H9 (cell line): ENCODE measurements at regions not wholly inside any gene's neighbourhood (a gene's known extent, or its start where the extent isn't known, plus 50 kb on each side); places are given as distances from the start of the nearest gene placed in this dataset.

Experiments used
- DNase-seq: peaks from one replicate; pipeline ENCODE4 v3.0.0-alpha.2; 2017
- H2AFZ ChIP-seq: one replicate; pipeline ENCODE4 v1.6.1; 2013; ENCODE audit warnings: mild to moderate bottlenecking, low read length, control low read depth, moderate library complexity
- H2AK5ac ChIP-seq: 2 replicates; pipeline ENCODE4 v1.6.1; 2013; ENCODE audit warnings: low read length, control low read depth, mixed read lengths; ENCODE audit not compliant: insufficient read length
- H2BK120ac ChIP-seq: one replicate; pipeline ENCODE4 v1.6.1; 2013; ENCODE audit warnings: low read depth, mild to moderate bottlenecking, low read length, control low read depth, inconsistent platforms; ENCODE audit not compliant: poor library complexity, severe bottlenecking
- H2BK12ac ChIP-seq: 2 replicates; pipeline ENCODE4 v1.6.1; 2013; ENCODE audit warnings: low read length, control low read depth, mixed read lengths, low read depth; ENCODE audit not compliant: insufficient read length
- H2BK15ac ChIP-seq: 2 replicates; pipeline ENCODE4 v1.6.1; 2013; ENCODE audit warnings: low read depth, low read length, control low read depth
- H2BK20ac ChIP-seq: one replicate; pipeline ENCODE4 v1.6.1; 2013; ENCODE audit warnings: low read depth, mild to moderate bottlenecking, low read length, control low read depth, inconsistent platforms; ENCODE audit not compliant: poor library complexity, severe bottlenecking
- H2BK5ac ChIP-seq: 2 replicates; pipeline ENCODE4 v1.6.1; 2013; ENCODE audit warnings: low read length, control low read depth, mixed read lengths; ENCODE audit not compliant: insufficient read length
- H3K14ac ChIP-seq: 2 replicates; pipeline ENCODE4 v1.6.1; 2013; ENCODE audit warnings: low read length, control low read depth; ENCODE audit not compliant: insufficient read depth
- H3K18ac ChIP-seq: 2 replicates; pipeline ENCODE4 v1.6.1; 2013; ENCODE audit warnings: low read depth, mild to moderate bottlenecking, mixed read lengths, low read length, control low read depth; ENCODE audit not compliant: insufficient read length
- H3K23ac ChIP-seq: 2 replicates; pipeline ENCODE4 v1.6.1; 2013; ENCODE audit warnings: low read length, control low read depth, mixed read lengths, low read depth; ENCODE audit not compliant: insufficient read length
- H3K23me2 ChIP-seq: 2 replicates; pipeline ENCODE4 v1.6.1; 2013; ENCODE audit warnings: low read depth, mild to moderate bottlenecking, mixed read lengths, low read length, control low read depth; ENCODE audit not compliant: insufficient read length, poor library complexity, severe bottlenecking
- H3K27ac ChIP-seq: 2 replicates; pipeline ENCODE4 v1.5.1; 2013; ENCODE audit warnings: low read length, control low read depth, mixed read lengths, low read depth; ENCODE audit not compliant: insufficient read length
- H3K27me3 ChIP-seq: 2 replicates; pipeline ENCODE4 v1.6.1; 2013; ENCODE audit warnings: low read length, control low read depth, inconsistent platforms; ENCODE audit not compliant: insufficient read depth
- H3K4ac ChIP-seq: 2 replicates; pipeline ENCODE4 v1.6.1; 2013; ENCODE audit warnings: low read depth, mild to moderate bottlenecking, control low read depth, inconsistent platforms, low read length, moderate library complexity
- H3K4me1 ChIP-seq: 2 replicates; pipeline ENCODE4 v1.6.1; 2013; ENCODE audit warnings: low read length, control low read depth, inconsistent platforms; ENCODE audit not compliant: insufficient read depth
- H3K4me2 ChIP-seq: 2 replicates; pipeline ENCODE4 v1.6.1; 2013; ENCODE audit warnings: low read length, control low read depth, mixed read lengths; ENCODE audit not compliant: insufficient read length, insufficient read depth
- H3K56ac ChIP-seq: 2 replicates; pipeline ENCODE4 v1.6.1; 2013; ENCODE audit warnings: low read depth, mild to moderate bottlenecking, mixed read lengths, low read length, control low read depth; ENCODE audit not compliant: insufficient read length
- H3K79me1 ChIP-seq: 2 replicates; pipeline ENCODE4 v1.6.1; 2013; ENCODE audit warnings: low read depth, mild to moderate bottlenecking, moderate library complexity, low read length, control low read depth, inconsistent platforms; ENCODE audit not compliant: insufficient read depth, poor library complexity, severe bottlenecking
- H3K79me2 ChIP-seq: 2 replicates; pipeline ENCODE4 v1.6.1; 2013; ENCODE audit warnings: low read length, control low read depth, inconsistent platforms; ENCODE audit not compliant: insufficient read depth
- H3K9ac ChIP-seq: 2 replicates; pipeline ENCODE4 v1.6.1; 2013; ENCODE audit warnings: low read length, control low read depth, mixed read lengths; ENCODE audit not compliant: insufficient read length; ENCODE audit errors: extremely low read depth
- H3K9me3 ChIP-seq: one replicate; pipeline ENCODE4 v1.6.1; 2013; ENCODE audit warnings: low read depth, low read length, inconsistent platforms; ENCODE audit not compliant: control insufficient read depth
- H3T11ph ChIP-seq: one replicate; pipeline ENCODE4 v1.6.1; 2013; ENCODE audit warnings: mild to moderate bottlenecking, low read length, control low read depth, inconsistent platforms
- H4K20me1 ChIP-seq: one replicate; pipeline ENCODE4 v1.6.1; 2013; ENCODE audit not compliant: control insufficient read depth, insufficient read length, insufficient read depth
- H4K5ac ChIP-seq: 2 replicates; pipeline ENCODE4 v1.6.1; 2013; ENCODE audit warnings: low read depth, mild to moderate bottlenecking, mixed read lengths, low read length, control low read depth; ENCODE audit not compliant: insufficient read length
- H4K8ac ChIP-seq: replicated peaks from 2 replicates; pipeline ENCODE4 v1.6.1; 2013; ENCODE audit warnings: low read length, control low read depth, mixed read lengths, low read depth; ENCODE audit not compliant: insufficient read length
- H4K91ac ChIP-seq: 2 replicates; pipeline ENCODE4 v1.6.1; 2013; ENCODE audit warnings: low read depth, mild to moderate bottlenecking, moderate library complexity, mixed read lengths, low read length, control low read depth; ENCODE audit not compliant: insufficient read length
- H3K27ac Mint-ChIP-seq, 3 experiments: 2 replicates in 2 of 3; 3 replicates in 1 of 3; pipeline ENCODE4 v1.8.0; 2020 to 2021; ENCODE audit warnings: mixed read lengths in 3 of 3, mild to moderate bottlenecking in 1 of 3, moderate library complexity in 1 of 3
- H3K27me3 Mint-ChIP-seq: 2 replicates; pipeline ENCODE4 v1.8.0; 2021; ENCODE audit warnings: low read depth, mild to moderate bottlenecking, moderate library complexity, mixed read lengths
- H3K36me3 Mint-ChIP-seq, 3 experiments: 2 replicates in 2 of 3; 3 replicates in 1 of 3; pipeline ENCODE4 v1.8.0; 2020 to 2021; ENCODE audit warnings: low read depth in 3 of 3, mixed read lengths in 3 of 3; ENCODE audit not compliant: insufficient read depth in 1 of 3
- H3K4me1 Mint-ChIP-seq, 2 experiments: 2 replicates each; pipeline ENCODE4 v1.8.0; 2020; ENCODE audit warnings: mixed read lengths in 2 of 2
- H3K4me3 Mint-ChIP-seq, 2 experiments: 2 replicates in 1 of 2; 3 replicates in 1 of 2; pipeline ENCODE4 v1.8.0; 2020 to 2021; ENCODE audit warnings: mild to moderate bottlenecking in 2 of 2, mixed read lengths in 2 of 2, moderate library complexity in 1 of 2
- H3K9me3 Mint-ChIP-seq, 2 experiments: 2 replicates in 1 of 2; 3 replicates in 1 of 2; pipeline ENCODE4 v1.8.0; 2020; ENCODE audit warnings: mild to moderate bottlenecking in 2 of 2, mixed read lengths in 2 of 2, moderate library complexity in 1 of 2
- WGBS: extraction: QIAGEN DNeasy Blood & Tissue Kit; methylation state at CpG from one replicate; pipeline ENCODE4 v1.1.7; 2013; ENCODE audit warnings: missing lambda C conversion rate, low lambda C conversion rate, mixed read lengths; ENCODE audit not compliant: insufficient read length; ENCODE audit errors: extremely low coverage; 5-methylcytosine and 5-hydroxymethylcytosine counted together
- TF ChIP-seq, protein P1 (sequence below): fragments of 200-600 bp; sonication (generic); conservative IDR thresholded peaks from 3 replicates; pipeline ENCODE4 v1.8.0; 2021; ENCODE audit warnings: antibody characterized with exemption, mild to moderate bottlenecking

DNA sequence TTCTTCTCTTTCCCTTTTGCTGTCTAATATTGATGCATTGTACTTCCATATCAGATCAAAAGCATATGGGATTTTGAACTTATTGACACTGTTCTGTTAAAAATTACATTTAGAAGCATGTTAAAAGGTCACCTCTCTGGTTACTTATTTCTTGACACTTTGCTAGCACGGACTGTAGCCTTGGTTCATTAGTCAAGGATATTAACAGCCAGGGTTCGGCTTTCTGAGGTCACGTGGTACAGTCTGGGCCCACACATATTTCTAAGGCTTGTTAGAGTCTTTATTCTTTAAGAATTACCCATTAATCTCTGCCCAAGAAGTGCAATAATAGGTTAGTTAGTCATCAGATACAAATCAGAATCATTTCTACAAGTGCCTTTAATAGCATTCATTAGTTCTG is 1035.8 kb upstream of the FANCL start:
- no peaks in the 10 kb centered on the region for H4K20me1 ChIP-seq
- H2BK5ac ChIP-seq: no peak overlapping the region
- no peak overlapping the region for H2BK20ac ChIP-seq
- Mint-ChIP-seq H3K27me3 (no peaks in the 10 kb centered on the region), H3K27ac (no peak overlapping the region), H3K9me3 (peaks cover 0 to 2% of the 10 kb centered on the region in 2 experiments; a peak in 1 of 5 replicates), H3K4me3 (no peak overlapping the region), H3K4me1 (no peaks in the 10 kb centered on the region), H3K36me3 (no peaks in the 10 kb centered on the region)
- no peak overlapping the region for H3K14ac ChIP-seq
- H2BK15ac ChIP-seq: no peak overlapping the region
- H2BK120ac ChIP-seq: no peak overlapping the region
- no peak overlapping the region for H4K8ac ChIP-seq
- no peak overlapping the region for H3K23ac ChIP-seq
- H3T11ph ChIP-seq: no peak overlapping the region
- no peak overlapping the region for H3K18ac ChIP-seq
- no CpG with 5 or more reads among the region's 3 CpGs for WGBS
- H2AFZ ChIP-seq: no peak overlapping the region
- H3K4me2 ChIP-seq: no peak overlapping the region
- H2AK5ac ChIP-seq: no peak overlapping the region
- H3K56ac ChIP-seq: no peak overlapping the region
- no peaks in the 10 kb centered on the region for H3K79me1 ChIP-seq
- no peak overlapping the region for H3K9ac ChIP-seq
- no peaks in the 10 kb centered on the region for H3K27me3 ChIP-seq
- no peaks in the 10 kb centered on the region for H3K79me2 ChIP-seq
- H2BK12ac ChIP-seq: no peak overlapping the region
- no peak overlapping the region for H4K5ac ChIP-seq
- no peaks in the 10 kb centered on the region for H3K9me3 ChIP-seq
- no peak overlapping the region for H3K4ac ChIP-seq
- H4K91ac ChIP-seq: no peak overlapping the region
- H3K23me2 ChIP-seq: no peaks in the 10 kb centered on the region
- TF ChIP-seq, protein P1, sequence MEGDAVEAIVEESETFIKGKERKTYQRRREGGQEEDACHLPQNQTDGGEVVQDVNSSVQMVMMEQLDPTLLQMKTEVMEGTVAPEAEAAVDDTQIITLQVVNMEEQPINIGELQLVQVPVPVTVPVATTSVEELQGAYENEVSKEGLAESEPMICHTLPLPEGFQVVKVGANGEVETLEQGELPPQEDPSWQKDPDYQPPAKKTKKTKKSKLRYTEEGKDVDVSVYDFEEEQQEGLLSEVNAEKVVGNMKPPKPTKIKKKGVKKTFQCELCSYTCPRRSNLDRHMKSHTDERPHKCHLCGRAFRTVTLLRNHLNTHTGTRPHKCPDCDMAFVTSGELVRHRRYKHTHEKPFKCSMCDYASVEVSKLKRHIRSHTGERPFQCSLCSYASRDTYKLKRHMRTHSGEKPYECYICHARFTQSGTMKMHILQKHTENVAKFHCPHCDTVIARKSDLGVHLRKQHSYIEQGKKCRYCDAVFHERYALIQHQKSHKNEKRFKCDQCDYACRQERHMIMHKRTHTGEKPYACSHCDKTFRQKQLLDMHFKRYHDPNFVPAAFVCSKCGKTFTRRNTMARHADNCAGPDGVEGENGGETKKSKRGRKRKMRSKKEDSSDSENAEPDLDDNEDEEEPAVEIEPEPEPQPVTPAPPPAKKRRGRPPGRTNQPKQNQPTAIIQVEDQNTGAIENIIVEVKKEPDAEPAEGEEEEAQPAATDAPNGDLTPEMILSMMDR: no peak
- H3K27ac ChIP-seq: no peak overlapping the region
- no peaks in the 10 kb centered on the region for H3K4me1 ChIP-seq
- no peak for DNase-seq
